ENCODE measurements at regions not wholly inside any gene's neighbourhood (a gene's known extent, or its start where the extent isn't known, plus 50 kb on each side); places are given as distances from the start of the nearest gene placed in this dataset.

DNA sequence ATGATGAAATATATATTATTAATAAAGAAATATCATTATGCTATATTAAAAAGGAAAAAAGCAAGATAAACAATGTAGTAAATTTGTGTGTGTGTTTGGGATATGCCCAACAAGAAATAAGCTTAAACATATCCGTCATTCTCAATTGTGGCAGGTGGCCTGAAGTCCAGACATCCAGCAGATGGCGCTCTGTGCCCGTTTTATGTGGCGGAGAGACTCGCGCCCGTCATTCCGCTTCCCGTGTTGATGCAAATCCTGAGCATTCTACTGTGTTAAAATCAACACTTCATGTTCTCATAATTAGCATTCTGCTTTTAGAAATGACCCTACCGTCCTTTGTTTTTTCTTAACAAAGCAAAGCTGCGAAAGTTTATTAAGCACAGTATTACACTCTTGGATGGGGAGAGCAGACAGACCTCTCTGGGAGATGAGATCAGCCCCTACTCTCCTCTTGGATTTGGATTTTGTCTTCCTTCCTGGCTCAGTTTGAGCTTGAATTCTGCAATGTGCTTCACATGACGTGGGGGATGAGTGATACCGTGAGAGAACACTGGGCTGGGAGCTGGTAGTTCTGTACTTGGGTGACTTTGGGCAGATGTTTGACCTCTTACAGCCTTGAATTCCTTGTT is 125.8 kb downstream of the MCHR2 start:
- no peaks in the 10 kb centered on the region for H3K36me3 Mint-ChIP-seq
- CTCF ChIA-PET = interaction anchor here (0.6 to 2.6 kb wide), 22 partner anchors 9 to 1686 kb away, joined by 3 to 26 read pairs (median 3); no protein-coding TSS in a partner anchor
- H3K4me1 Mint-ChIP-seq = no peaks in the 10 kb centered on the region
- DNase-seq = peak; percentile 78
- peaks cover 11% of the 10 kb centered on the region for H3K27me3 Mint-ChIP-seq
- H3K9me3 Mint-ChIP-seq = no peaks in the 10 kb centered on the region
- H3K27ac Mint-ChIP-seq = no peak overlapping the region
- no peak overlapping the region for H3K4me3 Mint-ChIP-seq

Data from activated naive CD4-positive, alpha-beta T cell treated with anti-CD3 and anti-CD28 coated beads, Interleukin-2, amount 10 ng/mL, durations not matched to agents 7 days and 5 days (primary cell).